ENCODE measurements at regions not wholly inside any gene's neighbourhood (a gene's known extent, or its start where the extent isn't known, plus 50 kb on each side); places are given as distances from the start of the nearest gene placed in this dataset.
A peak's percentile ranks its signal among the peaks of the same experiment; 100 is the strongest.

DNA sequence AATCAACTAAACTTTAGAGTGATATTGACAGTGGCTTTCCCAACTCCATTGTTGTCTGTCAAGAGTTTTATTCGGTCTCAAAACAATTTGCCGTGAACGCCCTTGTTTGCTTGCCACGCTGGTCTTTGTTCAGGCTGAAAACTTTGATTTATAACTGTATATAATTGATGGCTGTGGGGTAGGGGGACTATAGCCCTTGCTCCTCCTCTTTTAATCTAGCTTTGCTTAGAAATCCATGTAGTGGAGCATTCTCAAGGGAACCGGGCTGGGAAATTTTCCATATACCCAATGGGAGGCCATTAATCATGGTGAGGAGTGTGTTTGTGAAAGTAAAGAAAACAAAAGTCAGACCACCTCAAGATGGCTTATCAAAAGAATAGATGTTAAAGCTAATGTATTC lies 339.8 kb upstream of the RARB start:
- no peak for DNase-seq

DNA sequence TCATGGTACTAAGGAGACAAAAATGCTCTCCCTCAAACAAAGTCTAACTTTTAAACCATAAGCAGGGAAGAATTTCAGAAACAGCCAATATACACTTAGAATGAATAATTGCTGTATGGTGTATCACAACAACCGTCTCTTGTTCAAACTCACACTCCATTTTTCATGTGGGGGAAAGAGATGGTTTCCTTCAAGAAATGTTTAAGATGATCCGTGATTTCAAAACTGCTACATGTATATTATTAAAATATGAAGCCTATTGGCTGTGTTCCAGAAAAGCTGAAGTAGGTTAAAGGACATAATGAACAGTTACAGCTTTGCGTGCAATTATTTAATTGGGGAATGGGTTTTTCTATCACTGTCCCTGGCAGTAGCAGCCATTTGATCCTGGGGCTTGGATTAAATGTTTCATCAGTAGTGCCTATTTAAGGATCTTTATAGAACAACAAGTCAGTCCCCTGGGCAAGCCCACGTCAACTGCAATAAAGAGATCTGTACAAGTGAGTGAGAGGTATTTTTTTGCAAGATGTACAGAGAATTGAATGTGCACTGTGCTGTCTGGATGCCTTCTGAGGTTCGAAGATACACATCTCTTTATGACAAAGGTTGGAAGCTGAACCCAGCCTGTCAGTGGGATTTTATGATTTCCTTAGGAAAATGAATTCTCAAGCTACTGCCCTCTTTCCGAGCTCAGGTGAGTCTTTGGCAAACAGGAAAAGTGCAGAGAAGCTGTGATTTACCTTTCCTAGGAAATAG lies 337.2 kb upstream of the RARB start:
- no peak for DNase-seq

DNA sequence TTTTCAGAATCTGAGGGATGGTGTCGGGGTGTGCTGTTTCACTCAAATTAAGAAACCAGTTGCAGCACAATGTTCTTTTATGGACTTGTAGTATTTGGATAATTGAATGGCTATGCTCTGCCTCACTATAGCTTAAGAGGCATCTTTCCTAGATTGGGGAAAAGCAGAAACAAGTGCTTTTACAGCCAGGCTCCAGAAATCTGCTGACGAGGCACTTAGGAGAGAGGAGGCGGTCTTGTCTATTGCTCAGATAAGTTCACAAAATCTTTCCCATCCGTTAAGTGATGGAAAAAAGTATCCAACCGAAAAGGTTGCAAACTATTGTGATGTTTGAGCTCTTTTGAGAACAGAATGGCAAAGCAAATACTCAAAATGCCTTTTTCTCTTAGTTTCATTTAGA lies 336.1 kb upstream of the RARB start:
- DNase-seq: no peak

DNA sequence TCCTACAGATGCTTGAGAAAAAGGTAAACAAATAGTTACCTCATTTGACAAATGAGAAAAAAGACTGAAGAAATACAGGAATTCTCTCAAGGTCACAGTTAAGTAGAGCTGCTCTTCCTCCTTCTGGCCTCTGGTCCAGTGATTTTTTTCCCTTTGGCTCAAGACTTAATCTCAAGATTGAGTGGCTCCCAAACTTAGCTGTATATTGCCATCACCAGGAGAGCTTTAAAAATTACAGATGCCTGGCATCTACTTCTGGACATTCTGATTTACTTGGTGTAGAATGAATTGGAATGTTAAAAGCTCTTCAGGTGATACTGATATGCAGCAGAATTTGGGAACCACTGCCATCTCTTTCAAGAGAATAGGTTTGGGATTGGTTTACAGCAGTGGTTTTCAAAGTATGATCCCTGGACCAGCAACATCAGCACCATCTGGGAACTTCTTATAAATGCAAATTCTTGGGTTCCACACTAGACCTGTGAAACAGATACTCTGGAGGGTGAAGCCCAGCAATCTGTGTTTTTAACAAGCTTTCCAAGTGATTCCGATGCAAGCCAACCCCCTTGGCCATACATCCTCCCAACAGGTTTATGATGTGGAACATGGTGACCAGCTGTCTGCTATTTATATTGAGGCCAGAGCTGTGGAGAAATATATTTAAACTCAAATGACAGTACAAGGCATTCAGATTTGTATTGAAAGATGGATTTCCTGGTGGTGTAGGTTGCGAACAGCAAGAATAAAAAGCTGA lies 333.0 kb upstream of the RARB start:
- peak in 1 of 58 donors; percentile 5 for DNase-seq

DNA sequence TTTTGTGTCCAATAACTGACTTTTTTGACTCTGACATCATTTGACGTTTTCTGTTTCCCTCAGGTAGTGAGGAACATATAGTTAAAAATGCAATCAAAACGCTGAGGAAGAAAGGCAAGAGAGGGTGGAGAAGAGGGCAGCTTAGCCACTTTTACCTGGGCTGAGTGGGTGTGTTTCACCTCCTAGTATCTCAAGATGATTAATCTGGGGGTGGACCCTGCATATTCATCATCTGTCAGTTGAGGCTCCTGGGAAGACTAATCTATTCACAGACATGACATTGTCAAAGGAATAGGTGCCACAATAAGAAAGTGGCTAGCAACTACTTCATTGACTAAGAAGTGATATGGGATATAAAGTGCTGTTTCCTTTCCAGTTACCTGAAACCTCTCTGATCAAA lies 331.5 kb upstream of the RARB start:
- DNase-seq: no peak

DNA sequence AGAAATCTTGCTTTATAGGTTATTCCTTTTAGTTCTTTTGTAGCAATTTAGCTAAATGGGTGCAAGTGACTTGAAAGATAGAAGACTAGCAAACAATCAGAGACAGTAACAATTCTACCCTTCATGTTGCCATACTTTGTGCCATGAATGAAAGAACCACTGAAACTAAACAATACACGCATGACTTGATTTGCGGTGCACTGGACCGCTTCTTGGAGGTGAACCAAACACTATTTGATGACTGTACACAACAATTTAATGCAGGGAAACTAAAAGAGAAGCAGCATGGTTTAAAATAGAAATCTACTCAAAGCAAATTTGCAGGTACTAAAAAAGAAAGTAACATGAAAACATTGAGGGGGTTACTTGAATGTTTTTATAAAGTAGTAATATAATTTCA lies 331.0 kb upstream of the RARB start:
- DNase-seq: no peak

DNA sequence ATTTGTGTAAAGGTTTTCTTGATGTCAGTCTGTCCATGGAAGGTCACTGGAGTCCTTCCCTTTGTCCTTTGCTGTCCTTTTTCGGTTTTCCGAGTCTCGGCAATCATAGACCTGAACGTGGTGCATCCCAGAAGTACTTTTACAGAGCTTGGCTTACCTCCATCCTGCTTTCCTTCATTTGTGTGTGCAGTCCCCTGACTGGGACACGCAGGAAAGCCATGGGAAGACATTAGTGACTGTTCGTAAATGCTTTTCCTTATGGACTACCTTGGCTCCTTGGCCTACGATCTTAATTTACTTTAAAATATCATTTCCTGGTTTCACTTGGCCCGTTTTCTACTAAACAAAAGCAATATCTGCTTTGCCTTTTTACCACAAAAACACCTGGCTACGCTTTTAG lies 328.4 kb upstream of the RARB start:
- no peak for DNase-seq

DNA sequence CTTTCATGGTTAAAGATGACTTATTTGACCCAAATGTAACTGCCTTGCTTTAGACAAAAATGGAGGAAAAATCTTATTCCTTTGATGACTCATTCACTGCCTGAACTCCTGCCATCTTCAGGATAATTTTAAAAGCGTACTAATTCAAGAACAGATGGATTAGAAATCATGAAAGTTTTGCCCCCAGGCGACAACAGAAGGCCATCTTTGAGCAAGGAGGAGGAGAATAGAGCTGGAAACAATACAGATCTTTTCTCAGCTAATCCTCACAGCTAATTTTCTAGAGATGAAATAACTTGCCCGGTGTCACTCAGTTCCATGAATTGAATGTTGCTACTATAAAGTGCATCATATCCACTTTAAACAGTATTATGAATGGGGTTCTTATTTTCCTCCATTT lies 324.7 kb upstream of the RARB start:
- DNase-seq: no peak

DNA sequence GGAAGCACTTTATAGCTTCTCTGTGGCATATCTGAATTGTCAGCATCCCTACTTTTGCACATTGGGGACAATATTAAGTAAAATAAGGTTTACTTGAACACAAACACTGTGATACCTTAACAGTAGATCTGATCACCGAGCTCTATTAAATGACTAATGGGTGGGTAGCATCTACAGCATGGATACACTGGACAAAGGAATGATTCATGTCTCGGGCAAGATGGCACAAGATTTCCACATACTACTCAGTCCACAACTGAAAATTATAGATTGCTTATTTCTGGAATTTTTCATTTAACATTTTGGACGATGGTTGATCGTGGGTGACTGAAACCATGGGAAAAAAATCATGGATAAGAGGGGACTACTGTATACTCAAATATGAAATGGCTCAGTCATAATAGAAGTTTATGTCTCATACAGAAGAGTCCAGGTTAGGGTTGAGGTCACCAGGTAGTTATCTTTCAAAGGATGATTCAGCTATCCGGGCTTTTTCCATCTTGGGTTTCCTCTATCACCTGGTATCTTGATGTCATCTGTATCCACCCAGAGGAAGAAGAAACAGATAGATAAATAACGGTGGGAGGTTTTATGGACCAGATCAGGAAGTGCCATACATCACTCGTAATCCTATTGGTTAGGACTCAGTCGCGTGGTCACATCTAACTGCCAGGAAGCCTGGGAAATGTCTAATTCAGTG lies 320.0 kb upstream of the RARB start:
- DNase-seq: no peak

DNA sequence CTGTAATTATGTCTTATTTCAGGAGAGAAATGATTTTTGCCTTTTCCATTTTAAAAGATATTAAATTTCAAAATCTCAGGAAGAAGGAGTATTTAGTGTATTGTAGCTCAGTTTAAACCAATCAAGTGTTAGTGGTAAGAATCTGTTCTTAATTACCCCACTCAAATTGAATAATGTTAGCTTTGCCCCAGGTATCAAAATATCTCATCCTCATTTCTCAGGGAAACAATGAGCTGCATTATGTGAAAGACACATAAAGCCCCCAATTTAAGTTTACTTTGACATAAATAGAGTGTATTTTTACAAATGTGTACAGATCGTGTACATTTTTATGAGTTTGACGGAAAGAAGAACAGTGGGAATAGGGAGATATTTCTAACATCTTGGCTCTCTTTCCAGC lies 317.4 kb upstream of the RARB start:
- no peak for DNase-seq

DNA sequence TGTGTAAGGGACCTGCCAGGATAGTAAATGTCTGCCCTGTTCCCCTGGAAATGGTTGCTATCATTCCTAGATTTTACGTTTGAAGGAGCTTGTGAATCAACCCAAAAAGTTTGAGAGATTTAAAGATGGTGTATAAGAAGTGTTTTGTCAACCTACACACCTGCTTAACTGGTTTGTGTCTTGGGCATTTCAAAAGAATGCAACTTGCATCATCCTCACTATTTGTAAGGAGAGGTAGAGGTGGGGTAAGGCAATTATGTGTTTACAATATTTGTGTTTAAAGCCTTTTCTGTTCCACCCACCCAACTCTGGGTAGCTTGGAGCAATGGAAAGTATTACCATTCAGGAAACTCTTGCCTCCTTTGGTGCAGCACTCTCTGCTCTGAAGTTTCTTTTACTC lies 314.2 kb upstream of the RARB start:
- no peak for DNase-seq

DNA sequence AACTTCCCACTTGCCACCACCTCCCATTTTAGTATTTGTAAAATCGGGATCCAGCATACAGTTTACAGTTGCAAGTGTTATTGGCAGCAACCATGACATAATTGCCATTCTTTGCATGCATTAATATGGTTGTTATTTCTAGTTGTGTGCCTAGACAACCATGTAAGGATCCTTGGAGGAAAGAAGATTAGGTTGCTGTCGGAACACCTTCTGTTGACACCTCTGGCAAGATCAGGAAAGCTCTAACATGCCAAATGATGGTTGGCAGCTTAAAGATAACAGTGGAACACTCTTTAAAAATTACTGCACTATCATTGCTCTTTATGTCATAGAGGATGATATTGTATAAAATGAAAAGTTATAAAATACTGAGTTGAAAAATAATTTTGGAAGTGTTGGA lies 313.5 kb upstream of the RARB start:
- DNase-seq: no peak

DNA sequence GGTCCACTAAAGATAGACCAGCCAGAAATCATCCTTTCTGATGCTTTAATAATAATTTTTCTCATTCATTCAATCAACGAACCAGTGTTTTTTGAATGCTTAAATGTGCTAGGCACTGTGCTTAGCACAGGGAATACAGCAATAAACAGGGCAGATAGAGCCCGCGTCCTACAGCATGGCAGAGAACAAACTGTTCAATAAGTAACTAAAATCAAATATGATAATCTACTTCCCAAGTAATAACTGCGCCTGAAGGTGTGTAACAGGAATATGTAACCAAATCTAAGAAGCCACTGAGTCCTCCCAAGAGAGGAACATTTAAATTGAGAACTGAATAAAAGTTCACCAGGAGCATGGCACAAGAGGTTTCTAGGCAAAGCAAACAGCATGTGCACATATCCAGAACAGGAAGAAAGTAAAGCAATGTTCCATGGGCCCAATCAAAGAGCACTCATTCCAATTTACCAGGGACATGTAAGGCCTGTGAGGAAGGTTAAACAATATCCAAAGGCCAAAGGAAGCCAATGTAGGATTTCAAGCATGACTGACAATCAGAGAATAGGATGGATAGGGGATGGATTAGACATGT lies 311.0 kb upstream of the RARB start:
- no peak for DNase-seq

DNA sequence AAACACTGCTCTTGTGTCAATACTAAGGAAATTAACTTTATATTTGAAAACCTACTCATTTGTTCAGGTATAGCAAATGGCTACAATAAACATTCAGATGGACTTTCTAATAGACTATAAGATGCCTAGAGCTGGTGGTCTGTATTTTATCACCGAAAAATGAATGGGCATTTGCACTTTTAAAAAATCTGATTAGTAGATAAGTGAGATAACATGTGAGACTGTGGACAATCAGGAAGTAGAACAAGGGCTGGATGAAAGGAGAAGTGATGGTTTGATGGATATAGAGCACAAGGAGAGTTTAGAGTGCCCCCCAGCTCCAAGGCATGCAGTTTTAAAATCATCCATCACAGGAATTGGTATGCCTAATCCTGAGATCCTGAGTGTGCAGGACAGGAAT lies 308.4 kb upstream of the RARB start:
- DNase-seq: no peak

DNA sequence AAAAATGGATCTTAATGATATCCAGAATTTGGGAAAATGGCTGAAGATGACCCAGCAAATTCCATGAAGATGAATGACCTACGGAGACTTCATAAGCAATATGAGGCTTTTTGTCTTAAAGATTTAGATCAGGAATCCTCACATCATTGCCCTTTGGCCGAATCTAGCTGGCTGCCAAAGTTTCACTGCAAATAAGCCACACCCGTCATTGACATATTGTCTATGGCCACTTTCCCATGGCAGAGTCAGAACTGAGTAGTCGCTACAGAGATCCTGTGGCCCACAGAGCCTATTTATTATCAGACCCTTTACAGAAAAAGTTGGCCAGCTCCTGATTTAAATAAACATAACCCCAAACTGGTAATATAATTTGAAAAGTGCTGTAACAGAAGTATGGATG lies 307.4 kb upstream of the RARB start:
- no peak for DNase-seq

DNA sequence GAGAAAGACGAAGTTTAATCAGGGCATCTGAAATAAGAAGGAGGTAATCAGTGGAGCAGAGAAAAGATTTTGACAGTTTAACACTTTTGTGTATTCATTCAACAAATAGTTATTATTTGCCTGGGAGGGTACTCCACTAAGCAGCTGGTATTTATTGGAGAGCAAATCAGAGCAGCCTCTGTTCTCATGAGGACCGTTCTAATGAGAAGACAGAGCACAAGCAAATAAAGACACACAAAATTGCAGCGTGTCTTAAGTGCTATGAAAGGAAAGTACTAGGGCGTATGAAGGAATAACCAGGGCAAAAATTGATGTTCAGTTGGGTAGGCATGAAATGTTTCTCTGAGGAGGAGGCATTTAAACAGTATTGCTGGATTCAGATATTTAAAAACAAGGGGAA lies 302.9 kb upstream of the RARB start:
- no peak for DNase-seq

DNA sequence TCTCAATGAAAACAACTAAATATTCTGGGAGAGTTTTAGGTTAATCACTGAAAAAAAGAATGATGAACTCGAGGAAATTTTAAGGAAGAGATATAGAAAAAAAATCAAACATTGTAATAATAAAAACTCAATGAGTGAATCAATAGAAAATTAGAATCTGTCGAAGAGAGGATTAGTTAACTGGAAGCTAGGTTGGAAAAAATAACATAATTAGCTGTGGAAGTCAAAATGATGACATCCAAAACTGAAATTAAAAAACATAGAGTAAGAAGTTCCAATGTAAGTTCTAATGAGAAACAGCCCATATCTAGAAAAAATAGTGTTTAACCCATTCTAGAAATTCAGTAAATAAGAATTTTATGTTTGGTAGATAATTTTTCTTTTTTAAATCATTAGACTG lies 299.3 kb upstream of the RARB start:
- DNase-seq: no peak

DNA sequence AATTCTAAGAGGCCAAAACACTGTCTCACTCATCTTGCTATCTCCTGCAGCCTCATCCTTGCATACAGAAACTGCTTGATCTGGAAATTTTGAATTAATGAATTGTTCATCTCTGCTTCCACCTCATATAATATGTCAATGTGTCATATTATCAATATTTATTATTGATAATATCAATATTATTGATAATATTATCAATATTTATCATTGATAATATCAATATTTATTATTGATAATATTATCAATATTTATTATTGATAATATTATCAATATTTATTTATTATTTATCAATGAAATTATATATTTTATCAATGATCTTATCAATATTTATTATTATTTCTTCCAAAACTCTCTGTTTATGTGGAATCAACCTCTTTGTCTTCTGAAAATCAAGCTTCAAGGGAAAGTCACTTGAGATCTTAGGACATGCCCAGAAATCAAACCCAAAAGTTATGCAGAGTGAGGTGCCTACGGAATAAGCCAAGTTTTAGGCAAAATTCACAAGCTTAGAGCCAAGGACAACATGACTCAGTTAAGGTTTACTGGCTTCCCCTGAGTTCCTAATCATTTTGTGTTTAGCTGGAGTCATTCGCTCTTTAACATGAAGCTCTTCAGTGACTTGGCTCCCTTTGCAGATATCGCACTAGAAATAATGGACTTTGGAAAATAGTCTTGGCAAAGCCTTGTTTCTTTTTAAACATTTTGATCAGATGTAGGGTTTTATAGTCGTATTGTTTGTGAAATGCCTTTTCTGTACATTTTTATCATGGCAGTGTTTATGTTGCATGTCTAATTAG lies 297.1 kb upstream of the RARB start:
- no peak for DNase-seq

DNA sequence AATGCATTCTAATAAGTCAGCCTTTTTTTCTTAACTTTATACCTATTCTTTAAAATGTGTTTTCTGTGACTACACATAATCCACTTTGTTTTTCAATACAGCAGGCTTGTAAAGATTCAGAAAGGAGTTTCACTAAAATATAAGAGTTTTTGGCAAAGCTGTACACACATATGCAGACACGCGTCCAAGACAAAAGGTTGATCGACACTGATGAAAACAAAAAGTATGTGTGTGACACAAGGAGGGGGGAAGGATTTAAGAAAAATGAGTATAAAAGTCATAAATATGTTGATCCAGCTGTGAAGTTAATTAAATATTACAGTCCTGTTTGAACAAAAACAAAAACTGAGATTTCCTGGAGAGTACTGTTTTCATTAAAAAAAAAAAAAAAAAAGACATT lies 294.5 kb upstream of the RARB start:
- no peak for DNase-seq

DNA sequence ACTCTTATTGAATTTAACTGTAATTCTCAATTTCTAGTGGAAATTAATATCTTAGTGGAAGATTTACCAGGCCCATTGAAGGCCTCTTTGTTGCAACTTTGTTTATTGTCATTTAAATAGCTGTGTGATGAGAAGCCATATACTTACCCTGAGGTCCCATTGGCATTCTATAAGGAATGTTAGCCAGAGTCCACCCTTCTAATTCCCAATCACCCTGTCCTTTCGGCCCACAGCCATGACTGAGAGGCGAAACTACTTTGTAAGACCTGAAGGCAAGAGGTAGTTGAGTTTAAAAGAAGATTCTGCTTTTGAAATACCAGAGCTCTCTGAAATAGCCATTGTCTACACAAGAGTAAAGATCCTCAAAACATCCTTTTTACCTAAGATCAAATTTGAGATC lies 290.5 kb upstream of the RARB start:
- no peak for DNase-seq

DNA sequence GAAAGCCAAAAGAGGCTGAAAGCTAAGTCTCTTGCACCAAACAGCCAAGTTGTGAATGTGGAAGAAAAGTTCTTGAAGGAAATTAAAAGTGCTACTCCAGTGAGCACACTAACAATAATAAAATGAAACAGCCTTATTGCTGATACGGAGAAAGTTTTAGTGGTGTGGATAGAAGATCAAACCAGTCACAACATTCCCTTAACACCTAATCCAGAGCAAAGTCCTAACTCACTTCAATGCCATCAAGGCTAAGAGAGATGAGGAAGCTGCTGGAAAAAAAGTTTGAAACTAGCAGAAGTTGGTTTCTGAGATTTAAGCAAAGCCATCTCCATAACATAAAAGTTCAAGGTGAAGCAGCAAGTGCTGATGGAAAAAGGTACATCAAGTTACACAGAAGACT lies 288.8 kb upstream of the RARB start:
- no peak for DNase-seq
